NCI-H774 (cell line): ENCODE measurements at regions not wholly inside any gene's neighbourhood (a gene's known extent, or its start where the extent isn't known, plus 50 kb on each side); places are given as distances from the start of the nearest gene placed in this dataset.
"Not testable (repeated sequence)": the region's sequence is repeated elsewhere in the genome, so short reads cannot be mapped to it uniquely, and the experiment has no call there.

ENCODE experiments used
- DNase-seq: peaks from one replicate; lab custom pipeline; 2025; lab: John Stamatoyannopoulos, UW

DNA sequence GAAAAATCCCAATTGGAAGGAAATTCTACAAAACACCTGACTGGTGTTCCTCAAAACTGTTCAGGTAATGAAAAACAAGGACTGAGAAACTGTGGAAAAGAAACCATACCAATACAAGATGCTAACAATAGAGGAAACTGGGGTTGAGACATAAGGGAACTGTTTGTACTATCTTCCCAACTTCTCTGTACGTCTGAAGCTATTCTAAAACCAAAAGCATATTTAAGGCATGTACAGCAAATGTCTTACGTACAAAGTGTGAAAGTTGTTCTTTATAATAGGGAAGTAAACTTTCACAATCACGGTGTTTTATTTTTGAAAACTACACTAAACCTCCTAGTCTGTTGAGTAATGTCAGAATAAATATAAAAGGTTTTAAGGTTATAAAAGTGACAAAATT lies 776.1 kb upstream of the RAB6C start:
- no peak for DNase-seq

DNA sequence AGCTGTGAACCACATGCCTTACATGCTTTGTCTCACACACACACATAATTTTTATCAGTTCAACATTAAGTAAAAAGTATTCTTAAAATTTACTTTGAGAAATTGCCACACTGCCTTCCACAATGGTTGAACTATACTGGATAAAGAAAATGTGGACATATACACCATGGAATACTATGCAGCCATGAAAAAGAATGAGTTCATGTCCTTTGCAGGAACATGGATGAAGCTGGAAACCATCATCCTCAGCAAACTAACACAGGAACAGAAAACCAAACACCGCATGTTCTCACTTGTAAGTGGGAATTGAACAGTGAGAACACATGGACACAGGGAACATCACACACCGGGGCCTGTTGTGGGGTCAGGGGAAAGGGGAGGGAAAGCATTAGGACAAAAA lies 774.9 kb upstream of the RAB6C start:
- DNase-seq = not testable (repeated sequence)

DNA sequence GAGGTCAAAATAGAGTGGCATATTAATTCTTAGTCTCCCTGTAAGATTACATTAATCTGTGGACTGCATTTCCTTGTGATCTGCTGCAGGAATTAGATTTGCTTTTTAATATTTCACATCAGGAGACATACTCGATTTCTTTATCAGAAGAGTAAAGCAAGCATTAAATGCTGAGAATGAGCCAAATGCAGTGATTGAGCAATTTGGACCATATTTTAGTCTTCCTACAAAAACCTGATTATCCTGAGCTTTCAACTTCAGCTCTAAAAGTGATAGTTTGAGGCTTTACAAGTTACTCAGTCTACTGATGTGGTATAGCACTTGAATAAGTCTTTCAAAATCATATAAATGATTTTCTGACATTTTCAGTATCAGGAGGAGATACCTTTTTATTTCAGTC lies 774.3 kb upstream of the RAB6C start:
- no peak for DNase-seq

DNA sequence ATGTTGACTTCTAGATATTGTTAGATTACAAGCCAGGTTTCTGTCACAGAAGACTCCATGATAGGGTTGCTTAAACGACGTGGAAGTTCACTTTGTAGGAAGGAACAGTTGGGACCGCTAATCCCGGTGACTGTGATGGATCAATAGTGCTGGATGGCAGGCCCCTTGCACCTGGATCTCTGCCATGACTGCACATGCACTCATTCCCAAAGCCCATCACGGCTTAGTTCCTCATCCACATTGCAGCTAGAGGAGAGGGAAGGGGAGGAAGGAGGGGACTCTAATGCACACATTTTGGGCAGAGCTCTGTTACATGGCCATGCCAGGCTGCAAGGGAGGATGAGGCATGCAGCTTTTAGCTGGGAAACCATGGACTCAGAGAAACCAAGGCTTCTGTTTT lies 773.7 kb upstream of the RAB6C start:
- DNase-seq = no peak

DNA sequence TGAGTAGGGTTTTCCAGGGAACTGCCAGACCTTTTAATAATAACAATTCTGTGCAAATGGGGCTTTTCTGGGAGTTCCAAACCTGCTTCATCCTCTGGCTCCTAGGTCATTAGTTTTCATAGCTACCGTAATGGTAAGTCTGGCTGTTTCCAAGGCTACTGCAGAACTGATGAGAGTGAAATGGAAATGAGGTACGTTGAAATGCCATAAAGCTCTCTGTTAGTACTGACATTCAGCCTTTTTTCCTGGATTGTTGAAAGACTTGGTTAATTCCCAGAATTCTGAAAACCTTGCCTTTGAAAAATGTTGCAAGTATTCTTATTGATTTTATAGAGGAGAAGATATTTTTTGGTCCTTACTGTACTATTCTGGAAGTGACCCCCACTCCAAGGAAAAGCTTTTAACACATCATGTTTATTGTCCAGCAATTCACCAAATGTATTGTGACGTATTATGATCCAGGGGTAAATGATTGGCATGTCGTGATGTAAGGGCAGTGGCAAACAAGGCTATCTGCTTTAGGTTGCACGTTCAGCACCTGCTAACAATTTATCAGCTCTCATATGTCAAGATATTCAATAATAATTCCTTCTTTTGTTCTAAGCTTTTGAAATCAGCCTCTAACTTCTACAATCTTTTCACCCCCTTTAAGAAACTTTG lies 767.0 kb upstream of the RAB6C start:
- no peak for DNase-seq

DNA sequence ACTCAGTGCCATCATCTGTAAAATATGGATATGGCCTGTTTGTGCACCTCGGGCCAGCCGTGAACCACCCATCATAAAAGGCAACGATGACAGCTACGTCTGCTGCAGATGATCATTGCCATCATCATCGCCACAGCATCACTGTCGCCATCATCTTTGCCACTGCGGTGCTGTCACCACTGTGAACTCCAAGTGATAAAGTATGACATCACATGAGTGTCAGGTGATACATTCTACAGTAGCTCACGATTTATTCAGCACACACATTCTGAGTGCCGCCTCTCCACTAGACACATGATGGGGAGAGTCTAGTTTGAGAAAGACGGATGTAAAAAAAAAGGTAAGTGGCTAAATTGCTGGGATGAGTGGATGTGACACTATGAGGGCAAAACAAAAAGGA lies 755.4 kb upstream of the RAB6C start:
- no peak for DNase-seq

DNA sequence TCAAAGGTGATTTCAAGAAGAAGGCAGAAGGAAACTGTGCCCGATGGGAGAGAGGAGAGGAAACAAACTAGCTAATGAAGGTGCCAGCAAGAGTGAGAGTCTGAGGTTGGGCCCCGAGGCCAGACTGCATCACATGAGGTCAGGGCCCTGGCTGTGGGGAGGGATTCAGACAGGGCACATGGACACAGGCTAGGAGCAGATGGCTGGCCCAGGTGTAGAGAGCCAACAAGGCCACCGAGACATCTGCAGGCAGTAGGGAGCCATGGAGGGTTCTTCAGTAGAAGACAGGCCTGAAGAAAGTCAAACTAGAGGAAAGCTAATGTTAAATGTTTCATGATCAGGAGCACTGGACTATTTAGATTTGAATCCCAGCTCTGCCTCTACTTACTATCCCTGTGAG lies 755.0 kb upstream of the RAB6C start:
- no peak for DNase-seq

DNA sequence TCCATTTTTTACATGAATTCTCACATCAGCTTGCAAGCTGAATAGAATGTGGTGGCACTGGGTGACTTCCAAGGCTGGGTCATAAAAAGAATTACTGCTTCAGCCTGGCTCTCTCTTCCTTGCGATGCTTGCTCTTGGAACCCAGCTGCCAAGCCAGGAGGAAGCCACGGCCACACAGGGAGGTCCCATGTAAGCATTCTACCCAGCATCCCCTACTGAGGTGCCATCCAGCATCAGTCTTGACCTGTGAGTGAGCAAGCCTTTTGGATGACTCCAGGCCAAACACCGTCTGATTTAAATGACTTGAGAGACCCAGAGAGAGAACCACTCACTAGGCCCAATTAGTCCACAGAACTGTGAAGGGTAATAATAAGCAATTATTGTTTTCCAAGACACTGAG lies 750.3 kb upstream of the RAB6C start:
- no peak for DNase-seq

DNA sequence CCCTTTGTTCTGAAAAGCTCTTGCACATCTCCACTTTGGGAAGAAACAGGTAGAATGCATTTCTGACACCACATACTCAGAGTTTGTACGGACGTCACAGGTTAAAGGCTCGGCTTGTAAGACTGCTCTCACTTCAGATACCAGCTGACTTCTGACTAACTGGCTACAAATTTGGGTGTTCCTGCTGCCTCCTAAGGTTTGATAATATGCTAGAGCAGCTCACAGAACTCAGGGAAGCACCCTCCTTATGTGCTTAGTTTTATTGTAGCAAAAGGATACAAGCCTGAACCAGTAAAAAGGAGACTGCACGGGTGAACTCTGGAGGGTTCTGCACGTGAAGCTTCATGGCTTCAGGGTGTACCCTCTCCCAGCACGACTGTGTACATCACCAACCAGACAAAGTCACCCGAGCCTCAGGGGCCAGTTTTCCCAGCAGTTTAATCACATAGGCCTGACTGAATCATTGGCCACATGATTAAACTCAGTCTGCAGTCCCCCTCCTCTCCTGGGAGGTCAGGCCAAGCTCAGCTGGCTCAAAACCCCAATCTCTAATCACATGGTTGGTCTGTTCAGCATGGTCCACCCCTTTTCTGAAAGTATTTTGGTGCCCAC lies 749.5 kb upstream of the RAB6C start:
- DNase-seq = no peak

DNA sequence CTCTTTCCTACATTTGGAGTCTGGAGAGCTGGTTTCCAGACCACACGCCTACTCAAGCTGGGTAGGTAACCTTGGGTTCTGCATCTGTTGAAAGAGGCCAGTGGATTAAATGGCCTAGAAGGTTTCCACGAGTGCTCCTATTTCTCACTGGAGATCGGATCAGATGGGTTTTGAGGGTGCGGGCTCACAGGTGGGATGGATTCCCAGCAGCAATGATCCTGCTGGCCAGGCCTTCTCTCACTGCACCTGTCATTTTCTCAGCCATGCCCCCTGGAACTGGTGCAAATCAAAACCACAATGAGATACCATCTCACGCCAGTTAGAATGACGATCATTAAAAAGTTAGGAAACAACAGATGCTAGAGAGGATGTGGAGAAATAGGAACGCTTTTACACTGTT lies 747.5 kb upstream of the RAB6C start:
- DNase-seq = no peak

DNA sequence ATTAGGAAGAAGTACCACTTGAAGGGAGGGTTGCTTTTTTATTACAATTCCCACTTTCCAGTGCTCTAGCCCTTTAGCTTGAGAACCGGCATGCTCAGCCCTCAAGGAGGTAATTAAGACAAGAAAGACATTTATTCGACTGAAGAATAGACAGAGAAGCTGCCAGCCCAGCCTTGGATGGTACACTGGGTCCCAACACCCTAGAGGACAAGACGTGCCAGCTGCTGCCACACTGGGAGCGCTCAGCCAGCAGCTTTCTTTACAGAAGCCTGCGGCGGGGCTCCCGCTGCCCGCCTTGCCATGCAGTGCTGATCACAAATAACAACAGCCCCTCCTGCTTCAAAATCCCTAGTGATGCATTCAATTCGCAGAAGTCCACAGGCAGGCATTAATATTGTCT lies 746.3 kb upstream of the RAB6C start:
- DNase-seq = no peak

DNA sequence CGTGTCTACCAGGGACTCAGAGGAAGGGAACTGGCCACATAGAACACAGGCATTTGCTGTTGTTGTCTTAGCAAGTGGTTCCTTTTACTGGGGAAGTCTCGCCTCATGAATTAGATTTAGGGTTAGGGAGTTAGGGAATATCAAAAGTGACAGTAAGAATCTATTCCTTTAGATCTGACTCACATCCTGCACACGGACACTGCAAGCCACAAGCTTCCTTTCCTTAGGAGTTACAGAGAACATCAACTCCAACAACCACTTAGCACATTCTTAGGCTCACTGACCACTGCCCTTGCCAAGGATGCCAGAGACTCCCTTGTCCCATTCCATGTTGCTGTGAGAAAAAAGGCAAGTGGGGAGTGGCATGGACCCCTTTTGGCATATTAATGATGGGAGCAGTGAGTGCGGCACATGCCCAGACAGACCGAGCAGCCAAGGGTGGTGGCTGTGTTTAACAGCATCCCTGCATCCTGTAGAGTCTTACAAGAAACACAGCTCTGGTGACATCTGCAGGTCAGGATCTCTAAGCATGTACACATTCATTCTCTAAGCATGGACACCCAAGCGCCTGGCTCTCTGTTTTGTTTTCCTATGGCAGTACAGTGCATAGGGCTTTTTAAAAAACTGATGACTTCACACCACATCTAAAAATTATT lies 745.6 kb upstream of the RAB6C start:
- DNase-seq = no peak

DNA sequence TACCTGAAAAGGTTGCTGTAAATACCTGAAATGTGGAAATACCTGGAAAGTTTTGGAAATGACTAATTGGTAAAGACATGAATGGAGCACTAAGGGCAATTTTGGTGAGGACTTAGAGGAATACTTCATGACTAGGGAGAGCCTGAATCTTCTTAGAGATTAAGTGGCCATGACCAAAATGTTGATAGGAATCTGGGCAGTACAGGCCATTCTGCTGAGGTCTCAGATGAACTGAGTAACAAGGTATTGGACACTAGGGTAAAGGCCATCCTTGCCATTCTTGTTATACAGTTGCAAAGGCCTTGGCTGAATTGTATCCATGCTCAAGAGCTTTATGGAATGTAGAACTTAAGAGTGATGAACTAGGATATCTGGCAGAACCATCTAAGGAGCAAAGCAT lies 742.9 kb upstream of the RAB6C start:
- no peak for DNase-seq

DNA sequence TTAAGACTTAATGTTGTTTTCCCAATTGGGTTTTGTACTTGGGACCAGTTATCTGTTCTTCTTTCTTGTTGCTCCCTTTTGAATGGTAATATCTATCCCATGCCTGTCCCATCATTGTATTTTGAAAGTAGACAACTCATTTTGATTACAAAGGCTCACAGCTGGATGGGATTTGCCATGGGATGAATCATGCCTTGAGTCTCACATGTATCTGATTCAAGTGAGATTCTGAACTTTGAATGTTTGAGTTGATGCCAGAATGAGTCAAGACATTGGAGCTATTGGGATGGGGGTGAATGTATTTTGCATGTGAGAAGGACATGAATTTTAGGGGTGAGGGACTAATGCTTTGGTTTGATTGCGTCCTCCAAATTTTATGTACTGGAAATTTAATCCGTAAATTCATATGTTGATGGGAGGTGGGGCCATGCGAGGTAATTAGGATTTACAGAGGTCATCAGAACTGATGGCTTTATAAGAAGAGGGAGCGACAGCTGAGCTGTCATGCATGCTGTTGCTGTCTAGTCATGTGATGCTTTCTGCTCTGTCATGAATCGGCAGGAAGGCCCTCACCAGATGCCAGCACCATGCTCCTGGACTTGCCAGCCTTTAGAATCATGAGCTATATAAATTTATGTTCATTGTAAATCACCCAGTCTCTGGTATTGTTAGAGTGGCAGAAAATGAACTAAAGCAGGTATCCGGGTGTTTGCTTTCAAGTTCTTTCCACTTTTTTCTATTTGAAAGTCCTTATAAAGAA lies 741.3 kb upstream of the RAB6C start:
- DNase-seq = no peak

DNA sequence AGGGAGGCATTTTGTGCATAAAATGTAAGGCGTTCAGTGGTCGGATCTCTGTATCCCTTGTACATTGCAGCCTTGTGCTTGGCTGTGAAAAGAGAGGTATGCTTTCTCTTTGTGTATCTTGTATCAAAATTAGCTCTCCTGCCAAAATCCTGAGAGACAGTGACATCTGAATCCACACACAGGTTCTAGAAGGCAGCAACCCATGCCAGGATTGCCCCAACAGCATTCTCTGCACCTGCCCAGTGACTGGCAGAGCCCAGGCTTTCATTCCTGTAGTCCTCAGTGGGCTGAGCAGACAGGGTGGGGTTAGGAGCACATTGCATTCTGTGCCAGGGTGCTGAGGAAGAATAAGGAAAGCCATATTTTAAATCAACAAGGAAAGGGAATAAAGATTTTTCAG lies 740.3 kb upstream of the RAB6C start:
- DNase-seq = no peak

DNA sequence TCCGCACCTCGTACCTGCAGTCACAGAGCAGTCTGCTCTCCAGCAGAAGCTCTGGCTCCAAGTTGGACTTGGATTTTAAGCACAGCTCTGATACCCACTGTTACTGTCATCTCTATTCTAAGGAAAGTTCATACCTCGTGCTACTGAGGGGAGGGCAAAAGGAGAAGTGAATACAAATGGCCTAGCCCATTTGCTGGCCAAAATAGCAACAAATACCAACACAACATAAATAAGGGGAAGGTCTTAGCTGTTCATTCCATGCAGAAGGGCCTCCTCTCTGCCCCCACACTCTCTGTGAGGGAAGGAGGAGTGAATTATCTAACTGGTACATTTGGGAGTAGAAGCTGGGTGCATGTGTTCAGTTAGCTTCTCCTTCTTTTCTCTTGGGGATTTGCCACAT lies 739.4 kb upstream of the RAB6C start:
- DNase-seq = no peak

DNA sequence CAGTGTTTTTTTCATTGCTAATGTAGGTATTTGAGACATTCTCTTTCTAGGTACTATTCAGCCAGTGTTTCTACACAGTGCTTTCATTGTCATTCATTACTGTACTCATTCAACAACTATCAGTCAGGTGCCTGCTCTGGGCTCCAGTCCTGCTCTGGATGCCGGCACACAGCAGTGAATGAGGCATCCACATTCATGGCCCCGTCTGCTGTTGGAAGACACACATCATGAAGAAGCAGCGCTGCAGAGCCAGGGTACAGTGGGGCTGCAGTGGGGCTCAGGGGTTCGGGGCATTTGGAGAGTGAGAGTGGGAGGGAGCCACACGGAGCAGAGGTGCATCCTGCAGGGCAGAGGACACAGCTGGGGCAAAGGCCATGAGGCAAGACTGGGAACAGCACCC lies 737.2 kb upstream of the RAB6C start:
- no peak for DNase-seq

DNA sequence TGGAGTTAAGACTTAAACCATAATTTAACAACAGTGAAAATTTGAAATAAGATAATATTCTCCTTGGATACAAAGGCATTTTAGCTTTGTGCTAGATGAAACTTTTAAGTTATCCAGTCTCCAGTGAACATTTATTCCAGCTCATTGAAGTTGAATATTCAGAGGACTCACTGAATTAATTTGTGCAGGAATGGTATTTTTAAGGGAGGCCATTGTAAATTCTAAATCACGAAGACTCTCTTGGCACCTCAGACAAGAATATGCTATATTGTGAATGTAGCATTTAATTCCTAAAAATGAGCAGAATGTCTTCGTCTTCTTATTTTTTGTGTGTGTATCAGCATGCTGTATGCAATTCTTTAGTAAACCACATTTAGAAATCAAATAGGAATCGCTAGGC lies 731.7 kb upstream of the RAB6C start:
- DNase-seq = no peak

DNA sequence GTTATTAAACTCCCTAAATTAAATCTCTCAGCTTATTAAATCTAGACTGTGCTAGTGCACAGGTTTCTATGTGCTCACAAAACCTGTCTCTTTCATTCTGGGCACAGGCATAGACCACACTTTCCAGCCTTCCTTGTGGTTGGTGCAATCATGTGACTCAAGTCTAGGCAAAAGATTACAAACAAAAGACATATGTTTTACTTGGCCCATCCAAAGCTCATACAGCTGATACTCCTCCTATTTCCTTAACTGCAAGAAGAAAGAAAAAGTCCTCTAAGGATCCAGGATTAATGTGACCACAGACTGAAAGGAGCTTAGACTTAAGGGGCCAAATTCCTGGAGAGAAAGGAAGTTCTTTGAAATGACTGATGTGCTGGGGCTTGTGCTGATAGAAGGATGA lies 731.3 kb upstream of the RAB6C start:
- DNase-seq = no peak

DNA sequence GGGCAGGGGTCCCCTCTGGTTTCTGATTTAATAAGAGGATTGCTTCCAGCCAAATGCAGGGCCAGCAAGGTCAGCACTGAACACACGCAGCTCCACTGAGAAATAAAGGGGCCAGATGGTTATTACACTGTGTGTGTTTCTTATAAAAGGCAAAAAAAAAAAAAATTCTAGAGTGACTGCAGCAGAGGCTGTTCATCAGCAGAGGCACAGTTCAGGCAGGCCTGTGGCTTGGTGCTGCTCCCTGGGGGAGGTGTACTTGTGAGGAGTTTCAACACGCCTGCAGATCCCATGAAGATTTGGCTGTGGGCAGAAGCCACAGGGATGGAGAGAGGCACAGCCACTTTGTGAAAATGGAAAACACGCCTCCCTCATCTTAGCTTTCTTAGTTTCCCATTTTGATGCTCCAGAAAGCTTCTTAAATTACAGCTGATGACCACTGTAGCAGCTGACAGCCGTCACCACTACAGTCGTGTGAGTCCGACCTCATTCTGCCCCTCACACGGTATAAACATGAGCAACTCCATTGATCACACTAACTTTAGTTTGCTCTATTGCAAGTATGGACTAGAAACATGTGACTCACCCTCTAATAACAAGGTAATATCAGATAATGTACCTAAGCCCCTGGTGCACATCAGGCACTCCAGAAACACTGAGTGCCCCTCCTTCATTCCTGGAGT lies 726.5 kb upstream of the RAB6C start:
- no peak for DNase-seq

DNA sequence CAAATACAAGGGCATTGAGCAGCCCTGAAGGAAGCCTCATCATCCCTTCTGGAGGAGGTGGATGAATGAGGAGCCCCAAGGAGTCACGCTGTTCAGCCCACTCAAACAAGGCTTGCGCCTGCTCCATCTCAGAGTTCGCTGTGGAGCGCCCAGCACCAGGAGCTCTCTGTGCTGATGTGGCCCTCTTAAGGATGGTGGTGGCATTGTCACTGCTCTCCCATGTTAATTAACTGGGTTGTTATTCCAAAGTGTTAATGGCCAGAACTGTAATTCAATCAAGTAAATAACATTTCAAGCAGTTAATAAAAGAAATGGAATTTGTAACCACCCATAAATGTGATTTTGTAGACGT lies 726.0 kb upstream of the RAB6C start:
- DNase-seq = no peak

DNA sequence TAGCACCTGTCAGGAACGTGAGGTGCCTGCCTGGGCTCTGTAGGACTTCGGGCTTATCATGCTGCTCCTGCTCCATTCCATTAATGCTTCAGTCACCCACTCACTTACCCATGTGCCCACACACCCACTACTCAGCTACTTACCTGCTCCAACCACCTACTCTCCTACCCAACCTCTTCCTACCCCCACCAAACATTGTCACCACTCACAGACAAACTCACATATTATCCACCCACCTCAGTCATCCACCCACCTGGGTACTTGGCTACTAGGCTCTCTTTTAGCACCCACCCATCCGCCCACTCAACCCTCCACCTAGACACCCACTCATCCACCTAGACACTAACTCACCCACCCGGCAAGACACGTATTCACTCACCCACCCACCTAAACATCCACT lies 724.7 kb upstream of the RAB6C start:
- DNase-seq = no peak
